Naive thymus-derived CD4-positive, alpha-beta T cell (primary cell): ENCODE measurements at regions not wholly inside any gene's neighbourhood (a gene's known extent, or its start where the extent isn't known, plus 50 kb on each side); places are given as distances from the start of the nearest gene placed in this dataset.

Source experiments
- ATAC-seq: fragments of 150-1000 bp; cut with Tn5 transposase; 2 replicates; pipeline ENCODE4 v1.10.0; 2021; ENCODE audit warnings: mild to moderate bottlenecking, moderate library complexity
- CTCF ChIA-PET: fragments of 350-600 bp; sonication (Branson Sonifier 250); formaldehyde crosslinking; loops from one replicate; lab custom pipeline; 2021; ENCODE audit warnings: antibody characterized with exemption; lab: Charles Lee
- POLR2A ChIA-PET: fragments of 350-600 bp; sonication (Branson Sonifier 250); formaldehyde crosslinking; loops from one replicate; lab custom pipeline; 2021; ENCODE audit warnings: antibody characterized with exemption, inconsistent platforms; lab: Charles Lee
- DNase-seq, 9 donors: peaks; one replicate each; pipeline versions ENCODE4 v3.0.0 to v3.0.0-alpha.2; 2020 to 2022; ENCODE audit warnings: mixed read lengths in 1 of 9
- H3K27ac ChIP-seq: one replicate; pipeline ENCODE4 v1.7.0; 2013; ENCODE audit warnings: mild to moderate bottlenecking, low read depth, low read length, moderate library complexity
- H3K27me3 ChIP-seq, 2 donors: one replicate each; pipeline ENCODE4 v1.7.0; 2013; ENCODE audit warnings: low read length in 2 of 2, mild to moderate bottlenecking in 2 of 2, moderate library complexity in 2 of 2; ENCODE audit not compliant: control insufficient read depth in 2 of 2, insufficient read depth in 2 of 2
- H3K36me3 ChIP-seq, 3 experiments: 1 replicate in 2 of 3; 2 replicates in 1 of 3; pipeline ENCODE4 v1.7.0; 2013; ENCODE audit warnings: low read length in 3 of 3, mild to moderate bottlenecking in 3 of 3, moderate library complexity in 1 of 3; ENCODE audit not compliant: insufficient read depth in 3 of 3, control insufficient read depth in 2 of 3
- H3K4me1 ChIP-seq, 2 donors: one replicate each; pipeline ENCODE4 v1.7.0; 2013; ENCODE audit warnings: low read length in 2 of 2, mild to moderate bottlenecking in 2 of 2, moderate library complexity in 1 of 2; ENCODE audit not compliant: control insufficient read depth in 2 of 2, insufficient read depth in 2 of 2
- H3K4me3 ChIP-seq: 2 replicates; pipeline ENCODE4 v1.7.0; 2013; ENCODE audit warnings: mild to moderate bottlenecking, low read length
- H3K9me3 ChIP-seq, 3 experiments: 1 replicate in 2 of 3; 2 replicates in 1 of 3; pipeline ENCODE4 v1.7.0; 2013; ENCODE audit warnings: low read length in 3 of 3; ENCODE audit not compliant: control insufficient read depth in 2 of 3
- H3K27ac Mint-ChIP-seq, 9 donors: one replicate each; pipeline ENCODE4 v1.8.0; 2020 to 2022; ENCODE audit warnings: mixed read lengths in 9 of 9, mild to moderate bottlenecking in 8 of 9, moderate library complexity in 5 of 9, inconsistent platforms in 2 of 9
- H3K27me3 Mint-ChIP-seq, 5 donors: one replicate each; pipeline ENCODE4 v1.8.0; 2021 to 2022; ENCODE audit warnings: mixed read lengths in 5 of 5, mild to moderate bottlenecking in 1 of 5
- H3K36me3 Mint-ChIP-seq, 5 donors: one replicate each; pipeline ENCODE4 v1.8.0; 2020 to 2022; ENCODE audit warnings: mixed read lengths in 5 of 5, mild to moderate bottlenecking in 3 of 5, inconsistent platforms in 1 of 5
- H3K4me1 Mint-ChIP-seq, 7 donors: one replicate each; pipeline ENCODE4 v1.8.0; 2020 to 2022; ENCODE audit warnings: mixed read lengths in 7 of 7, mild to moderate bottlenecking in 3 of 7, inconsistent platforms in 1 of 7
- H3K4me3 Mint-ChIP-seq, 10 donors: one replicate each; pipeline ENCODE4 v1.8.0; 2020 to 2022; ENCODE audit warnings: mild to moderate bottlenecking in 10 of 10, mixed read lengths in 10 of 10, moderate library complexity in 6 of 10, inconsistent platforms in 2 of 10
- H3K9me3 Mint-ChIP-seq, 11 donors: one replicate each; pipeline ENCODE4 v1.8.0; 2020 to 2022; ENCODE audit warnings: mixed read lengths in 11 of 11, mild to moderate bottlenecking in 4 of 11, inconsistent platforms in 1 of 11, moderate library complexity in 1 of 11
- intact Hi-C, 2 donors: fragments of 100-400 bp; cut with micrococcal nuclease; formaldehyde crosslinking; loops; one replicate each; pipeline ENCODE4 v1.15.1; 2023

GRCh38 chr6:119686644-119687043, 337.1 kb upstream of the MAN1A1 start:
- CTCF ChIA-PET = no interaction called here
- no peaks in the 10 kb centered on the region for H3K4me1 ChIP-seq
- intact Hi-C loops = no loop called here
- H3K36me3 ChIP-seq = no peaks in the 10 kb centered on the region
- no peak overlapping the region for H3K4me3 ChIP-seq
- Mint-ChIP-seq H3K9me3 (no peaks in the 10 kb centered on the region), H3K4me3 (no peak overlapping the region), H3K27ac (no peak overlapping the region), H3K4me1 (no peaks in the 10 kb centered on the region), H3K27me3 (peaks cover 0 to 17% (median 0%) of the 10 kb centered on the region in 5 donors), H3K36me3 (no peaks in the 10 kb centered on the region)
- H3K9me3 ChIP-seq = no peaks in the 10 kb centered on the region
- H3K27me3 ChIP-seq = no peaks in the 10 kb centered on the region
- POLR2A ChIA-PET = no interaction called here
- ATAC-seq = no peak
- DNase-seq = no peak
- H3K27ac ChIP-seq = no peak overlapping the region

- Histone ChIP-seq H3K4me1 (no peaks in the 10 kb centered on the region), H3K27me3 (no peaks in the 10 kb centered on the region), H3K9me3 (no peaks in the 10 kb centered on the region), H3K36me3 (no peaks in the 10 kb centered on the region), H3K4me3 (no peak overlapping the region), H3K27ac (no peak overlapping the region)
- intact Hi-C loops = no loop called here
- H3K4me1 Mint-ChIP-seq = no peaks in the 10 kb centered on the region
- no peak overlapping the region for H3K4me3 Mint-ChIP-seq
- no peak for ATAC-seq
- POLR2A ChIA-PET = no interaction called here
- H3K36me3 Mint-ChIP-seq = no peaks in the 10 kb centered on the region
- H3K9me3 Mint-ChIP-seq = no peaks in the 10 kb centered on the region
- CTCF ChIA-PET = no interaction called here
- DNase-seq = no peak
- H3K27ac Mint-ChIP-seq = no peak overlapping the region
- peaks cover 0 to 16% (median 0%) of the 10 kb centered on the region in 5 donors for H3K27me3 Mint-ChIP-seq
These were observed 336.7 kb upstream of the MAN1A1 start for GRCh38 chr6:119686240-119686639.

GRCh38 chr6:119683671-119684070, 334.1 kb upstream of the MAN1A1 start:
- H3K9me3 Mint-ChIP-seq = no peaks in the 10 kb centered on the region
- no peaks in the 10 kb centered on the region for H3K36me3 ChIP-seq
- H3K27me3 Mint-ChIP-seq = peaks cover 0 to 12% (median 0%) of the 10 kb centered on the region in 5 donors
- H3K27ac Mint-ChIP-seq = no peak overlapping the region
- ATAC-seq = no peak
- H3K4me3 Mint-ChIP-seq = no peak overlapping the region
- CTCF ChIA-PET = no interaction called here
- no peak overlapping the region for H3K4me3 ChIP-seq
- H3K9me3 ChIP-seq = no peaks in the 10 kb centered on the region
- POLR2A ChIA-PET = no interaction called here
- H3K4me1 ChIP-seq = no peaks in the 10 kb centered on the region
- intact Hi-C loops = no loop called here
- no peak overlapping the region for H3K27ac ChIP-seq
- no peaks in the 10 kb centered on the region for H3K4me1 Mint-ChIP-seq
- no peaks in the 10 kb centered on the region for H3K36me3 Mint-ChIP-seq
- no peak for DNase-seq
- no peaks in the 10 kb centered on the region for H3K27me3 ChIP-seq

GRCh38 chr6:119683031-119683430, 333.5 kb upstream of the MAN1A1 start:
- Mint-ChIP-seq H3K4me1 (no peaks in the 10 kb centered on the region), H3K36me3 (no peaks in the 10 kb centered on the region), H3K27me3 (peaks cover 0 to 12% (median 0%) of the 10 kb centered on the region in 5 donors), H3K9me3 (no peaks in the 10 kb centered on the region), H3K27ac (no peak overlapping the region), H3K4me3 (no peak overlapping the region)
- Histone ChIP-seq H3K4me3 (no peak overlapping the region), H3K9me3 (no peaks in the 10 kb centered on the region), H3K27ac (no peak overlapping the region), H3K4me1 (no peaks in the 10 kb centered on the region), H3K27me3 (no peaks in the 10 kb centered on the region), H3K36me3 (no peaks in the 10 kb centered on the region)
- CTCF ChIA-PET = no interaction called here
- intact Hi-C loops = no loop called here
- POLR2A ChIA-PET = no interaction called here
- DNase-seq (no peak), ATAC-seq (no peak)

GRCh38 chr6:119678961-119679360, 329.4 kb upstream of the MAN1A1 start:
- CTCF ChIA-PET = no interaction called here

DNA sequence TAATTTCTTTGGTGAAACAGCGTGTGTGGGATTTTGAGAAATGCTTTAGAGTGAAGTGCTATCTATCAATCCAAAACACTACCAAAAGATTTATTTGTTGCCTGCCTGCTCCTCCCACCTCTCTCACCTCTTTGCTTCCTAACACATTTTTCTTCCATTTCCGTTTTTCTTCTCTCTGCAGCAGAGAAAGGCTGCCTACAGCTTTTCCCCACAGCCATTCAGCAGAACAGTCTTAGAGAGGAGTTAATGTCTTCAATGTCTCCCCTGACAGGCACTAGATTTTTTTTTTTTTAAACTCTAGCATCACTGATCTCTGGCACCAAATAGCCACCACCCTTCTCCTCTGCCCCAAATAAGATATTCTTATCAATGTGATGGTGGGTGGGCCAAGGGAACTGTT, 327.8 kb upstream of the MAN1A1 start:
- no peaks in the 10 kb centered on the region for H3K9me3 Mint-ChIP-seq

More at GRCh38 chr6:119678961-119679360, 329.4 kb upstream of the MAN1A1 start:
- H3K4me3 ChIP-seq = no peak overlapping the region
- Mint-ChIP-seq H3K27ac (no peak overlapping the region), H3K4me1 (no peaks in the 10 kb centered on the region), H3K36me3 (no peaks in the 10 kb centered on the region), H3K4me3 (no peak overlapping the region), H3K9me3 (no peaks in the 10 kb centered on the region), H3K27me3 (peaks cover 0 to 19% (median 0%) of the 10 kb centered on the region in 5 donors)
- no peaks in the 10 kb centered on the region for H3K27me3 ChIP-seq
- no peaks in the 10 kb centered on the region for H3K36me3 ChIP-seq
- POLR2A ChIA-PET = no interaction called here
- DNase-seq = no peak
- ATAC-seq = no peak
- intact Hi-C loops = no loop called here
- H3K27ac ChIP-seq = no peak overlapping the region
- no peaks in the 10 kb centered on the region for H3K9me3 ChIP-seq
- H3K4me1 ChIP-seq = no peaks in the 10 kb centered on the region

DNA sequence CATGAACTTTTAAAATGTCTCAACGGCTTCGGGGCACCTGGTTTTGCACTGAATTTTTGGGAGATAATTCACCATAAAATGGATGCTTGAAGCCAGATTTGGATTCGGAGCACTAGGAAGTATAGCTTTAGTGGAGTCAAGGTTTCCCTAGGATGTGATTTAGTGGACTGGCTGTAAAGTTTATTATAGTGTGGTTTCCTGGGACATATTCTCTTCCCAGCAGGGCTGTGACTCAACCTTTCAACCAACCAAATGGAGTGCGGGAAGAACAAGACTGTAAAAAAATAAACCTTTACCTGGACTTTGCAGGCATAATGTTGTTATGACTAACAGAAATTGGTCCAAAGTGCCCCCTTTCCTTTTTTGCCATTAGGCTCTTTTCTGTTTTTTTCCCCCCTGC, 327.4 kb upstream of the MAN1A1 start:
- Mint-ChIP-seq H3K4me3 (no peak overlapping the region), H3K27me3 (peaks cover 0 to 28% (median 0%) of the 10 kb centered on the region in 5 donors), H3K9me3 (no peaks in the 10 kb centered on the region), H3K4me1 (no peaks in the 10 kb centered on the region), H3K36me3 (no peaks in the 10 kb centered on the region), H3K27ac (no peak overlapping the region)
- Histone ChIP-seq H3K36me3 (no peaks in the 10 kb centered on the region), H3K27me3 (no peaks in the 10 kb centered on the region), H3K9me3 (no peaks in the 10 kb centered on the region), H3K27ac (no peak overlapping the region), H3K4me3 (no peak overlapping the region), H3K4me1 (no peaks in the 10 kb centered on the region)
- CTCF ChIA-PET = interaction anchor here (0.7 kb wide), 1 partner anchor 30 kb away, joined by 3 read pairs; no protein-coding TSS in a partner anchor
- POLR2A ChIA-PET = no interaction called here
- ATAC-seq = no peak
- DNase-seq = no peak
- intact Hi-C loops = no loop called here

More for the DNA sequence above, 327.8 kb upstream of the MAN1A1 start:
- ATAC-seq (no peak), DNase-seq (no peak)
- H3K27ac ChIP-seq = no peak overlapping the region
- intact Hi-C loops = no loop called here
- H3K4me3 ChIP-seq = no peak overlapping the region
- H3K4me1 ChIP-seq = no peaks in the 10 kb centered on the region
- H3K4me3 Mint-ChIP-seq = no peak overlapping the region
- no peaks in the 10 kb centered on the region for H3K4me1 Mint-ChIP-seq
- ChIA-PET POLR2A (no interaction called here), CTCF (interaction anchor here (0.7 kb wide), 1 partner anchor 29 kb away, joined by 3 read pairs; no protein-coding TSS in a partner anchor)
- no peak overlapping the region for H3K27ac Mint-ChIP-seq
- no peaks in the 10 kb centered on the region for H3K36me3 Mint-ChIP-seq
- H3K27me3 ChIP-seq = no peaks in the 10 kb centered on the region
- H3K27me3 Mint-ChIP-seq = peaks cover 0 to 28% (median 0%) of the 10 kb centered on the region in 5 donors
- H3K9me3 ChIP-seq = no peaks in the 10 kb centered on the region
- H3K36me3 ChIP-seq = no peaks in the 10 kb centered on the region
